Activated naive CD8-positive, alpha-beta T cell treated with anti-CD3 and anti-CD28 coated beads for 36 hours (primary cell): ENCODE measurements at regions not wholly inside any gene's neighbourhood (a gene's known extent, or its start where the extent isn't known, plus 50 kb on each side); places are given as distances from the start of the nearest gene placed in this dataset.

ENCODE experiments used
- DNase-seq: peaks from one replicate; pipeline ENCODE4 v3.0.0; 2021
- H3K27ac Mint-ChIP-seq: one replicate; pipeline ENCODE4 v1.8.0; 2022; ENCODE audit warnings: mild to moderate bottlenecking, moderate library complexity, mixed read lengths
- H3K27me3 Mint-ChIP-seq: one replicate; pipeline ENCODE4 v1.8.0; 2022; ENCODE audit warnings: mild to moderate bottlenecking, mixed read lengths
- H3K36me3 Mint-ChIP-seq: one replicate; pipeline ENCODE4 v1.8.0; 2021; ENCODE audit warnings: mild to moderate bottlenecking, mixed read lengths
- H3K4me1 Mint-ChIP-seq: one replicate; pipeline ENCODE4 v1.8.0; 2021; ENCODE audit warnings: mixed read lengths
- H3K4me3 Mint-ChIP-seq: one replicate; pipeline ENCODE4 v1.8.0; 2022; ENCODE audit warnings: mild to moderate bottlenecking, moderate library complexity, mixed read lengths
- H3K9me3 Mint-ChIP-seq: one replicate; pipeline ENCODE4 v1.8.0; 2022; ENCODE audit warnings: mixed read lengths

DNA sequence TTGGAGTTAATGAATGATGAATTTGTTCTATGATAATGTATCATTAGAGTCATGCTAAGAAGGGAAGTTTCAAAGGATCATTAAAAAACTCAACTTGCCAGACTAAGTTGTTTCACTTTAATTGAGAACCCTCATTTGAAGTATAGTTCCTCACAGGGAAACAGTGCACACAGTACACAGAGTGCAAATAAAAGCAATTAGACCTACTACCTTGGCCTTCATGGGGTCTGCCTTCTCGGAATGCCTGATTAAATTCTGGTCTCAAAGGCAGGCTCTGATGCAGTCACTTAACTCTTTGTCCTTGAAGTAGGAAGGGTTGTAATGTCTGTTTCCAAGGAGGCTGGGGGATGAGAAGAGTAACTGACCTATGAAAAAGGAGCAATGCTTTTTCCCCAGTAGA is 457.3 kb downstream of the TBC1D32 start:
- Mint-ChIP-seq H3K9me3 (no peaks in the 10 kb centered on the region), H3K4me3 (no peak overlapping the region), H3K4me1 (no peaks in the 10 kb centered on the region), H3K27ac (no peak overlapping the region), H3K27me3 (no peaks in the 10 kb centered on the region), H3K36me3 (no peaks in the 10 kb centered on the region)
- no peak for DNase-seq

DNA sequence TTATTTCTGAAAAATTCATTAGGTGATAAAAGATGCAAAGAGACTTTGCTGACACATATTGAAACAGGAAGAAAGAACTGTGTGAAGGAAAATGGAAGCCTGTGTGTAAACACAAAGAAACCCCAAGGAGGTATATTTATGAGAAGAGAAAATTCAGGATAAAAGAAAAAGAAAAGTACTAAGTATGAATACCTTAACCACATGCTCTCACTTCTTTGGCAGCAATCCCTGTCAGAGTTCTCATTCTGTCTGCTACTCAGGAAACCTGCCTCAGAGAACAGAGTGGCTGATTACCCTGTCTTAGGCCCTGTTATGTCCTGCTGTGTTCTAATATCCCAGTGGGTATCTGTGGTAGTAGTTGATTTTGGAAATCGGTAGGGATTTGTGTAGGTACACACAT is 457.9 kb downstream of the TBC1D32 start:
- DNase-seq, result no peak
- Mint-ChIP-seq H3K36me3 (no peaks in the 10 kb centered on the region), H3K27ac (no peak overlapping the region), H3K4me1 (no peaks in the 10 kb centered on the region), H3K27me3 (no peaks in the 10 kb centered on the region), H3K4me3 (no peak overlapping the region), H3K9me3 (no peaks in the 10 kb centered on the region)

DNA sequence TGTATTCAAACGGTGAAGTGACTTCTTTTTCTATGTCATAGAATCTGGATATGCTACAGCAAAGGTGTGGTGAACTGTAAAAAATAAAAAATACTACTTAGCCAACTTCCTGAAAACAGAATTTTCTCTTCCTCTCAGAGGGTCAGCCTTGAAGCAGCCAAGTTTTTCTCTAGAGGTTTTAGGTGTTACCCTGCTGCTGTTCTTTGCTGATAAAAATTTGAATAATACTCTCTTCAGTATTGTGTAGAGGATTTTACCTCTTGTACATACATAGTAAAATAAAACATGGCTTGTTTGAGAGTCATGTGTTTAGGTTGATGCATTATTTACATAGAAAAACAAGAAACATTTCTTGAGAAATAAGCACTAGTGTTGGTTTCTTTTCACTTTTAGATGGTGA is 458.4 kb downstream of the TBC1D32 start:
- H3K27ac Mint-ChIP-seq, result no peak overlapping the region
- H3K4me1 Mint-ChIP-seq, result no peaks in the 10 kb centered on the region
- no peak overlapping the region for H3K4me3 Mint-ChIP-seq
- no peaks in the 10 kb centered on the region for H3K27me3 Mint-ChIP-seq
- no peak for DNase-seq
- no peaks in the 10 kb centered on the region for H3K9me3 Mint-ChIP-seq
- H3K36me3 Mint-ChIP-seq, result no peaks in the 10 kb centered on the region

DNA sequence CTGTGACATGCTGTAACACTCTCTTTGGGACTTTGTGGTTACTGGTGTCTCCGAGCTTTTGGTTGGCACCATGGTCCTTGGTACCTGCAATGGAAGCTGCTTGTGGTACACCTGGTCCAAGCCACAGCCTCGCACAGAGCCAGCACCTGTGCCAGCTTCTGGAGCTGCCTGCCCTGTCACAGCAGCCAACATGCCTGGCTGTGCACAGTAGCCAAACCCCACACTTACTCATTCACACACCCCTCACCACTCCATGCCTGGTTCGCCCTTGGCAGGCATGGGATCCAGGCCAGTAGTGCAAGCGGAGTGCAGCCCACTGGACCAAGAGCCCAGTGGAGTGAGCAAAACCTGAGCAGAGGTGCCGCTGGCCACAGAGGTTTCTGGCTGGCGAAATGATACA is 459.9 kb downstream of the TBC1D32 start:
- Mint-ChIP-seq H3K27me3 (no peaks in the 10 kb centered on the region), H3K4me1 (no peaks in the 10 kb centered on the region), H3K36me3 (no peaks in the 10 kb centered on the region), H3K27ac (no peak overlapping the region), H3K4me3 (no peak overlapping the region), H3K9me3 (peaks cover 2% of the 10 kb centered on the region)
- DNase-seq, result no peak

DNA sequence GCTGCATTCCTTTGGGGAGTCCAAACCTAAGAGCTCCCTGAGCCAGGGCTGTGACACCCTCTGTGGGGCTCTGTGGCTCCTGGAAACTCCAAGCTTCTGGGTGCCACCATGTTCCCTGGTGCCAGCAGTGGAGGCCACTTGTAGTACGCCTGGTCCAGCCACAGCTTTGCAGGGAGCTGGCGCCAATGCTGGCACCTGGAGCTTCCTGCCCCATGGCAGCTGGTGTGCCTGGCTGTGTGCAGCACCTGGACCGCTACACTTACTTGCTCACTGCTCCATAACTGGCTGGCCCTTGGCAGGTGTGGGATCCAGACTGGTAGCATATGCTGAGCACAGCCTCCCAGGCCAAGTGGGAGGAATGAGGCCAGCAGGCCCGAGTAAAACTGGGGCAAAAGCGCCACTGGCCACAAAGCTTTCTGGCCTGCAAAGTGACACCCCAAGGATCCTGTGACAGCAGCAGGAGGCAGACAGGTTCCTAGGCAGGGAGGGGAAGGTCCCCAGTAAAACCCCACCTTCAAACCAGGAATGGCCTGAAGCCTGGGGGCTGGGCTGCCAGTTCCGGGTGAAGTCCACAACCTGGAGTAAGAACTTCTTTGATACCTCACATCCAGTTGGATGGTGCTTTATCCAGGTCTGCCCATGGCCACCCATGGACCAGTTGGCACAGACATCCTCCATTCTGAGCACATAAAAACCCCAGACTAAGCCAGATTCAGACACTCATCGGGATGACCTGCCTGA is 461.0 kb downstream of the TBC1D32 start:
- Mint-ChIP-seq H3K27me3 (no peaks in the 10 kb centered on the region), H3K36me3 (no peaks in the 10 kb centered on the region), H3K4me1 (no peaks in the 10 kb centered on the region), H3K4me3 (no peak overlapping the region), H3K9me3 (peaks cover 2% of the 10 kb centered on the region), H3K27ac (no peak overlapping the region)
- DNase-seq, result no peak

DNA sequence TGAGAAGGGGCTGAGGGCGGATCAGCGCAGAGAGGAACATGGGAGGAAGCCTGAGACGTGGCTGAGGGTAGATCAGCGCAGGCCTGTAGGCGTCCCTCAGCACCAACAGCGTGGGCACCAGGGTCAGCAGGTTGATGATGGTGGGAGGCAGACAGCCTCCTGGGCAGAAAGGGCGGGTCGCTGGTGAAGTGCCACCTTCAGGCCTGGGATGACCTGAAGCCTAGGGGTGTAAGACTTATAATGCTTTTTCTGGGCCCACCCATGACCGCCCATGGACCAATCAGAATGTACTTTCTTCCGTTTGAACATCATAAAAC is 462.1 kb downstream of the TBC1D32 start:
- no peak for DNase-seq
- H3K4me1 Mint-ChIP-seq, result no peaks in the 10 kb centered on the region
- peaks cover 2% of the 10 kb centered on the region for H3K9me3 Mint-ChIP-seq
- no peaks in the 10 kb centered on the region for H3K36me3 Mint-ChIP-seq
- H3K27ac Mint-ChIP-seq, result no peak overlapping the region
- H3K27me3 Mint-ChIP-seq, result no peaks in the 10 kb centered on the region
- H3K4me3 Mint-ChIP-seq, result no peak overlapping the region

DNA sequence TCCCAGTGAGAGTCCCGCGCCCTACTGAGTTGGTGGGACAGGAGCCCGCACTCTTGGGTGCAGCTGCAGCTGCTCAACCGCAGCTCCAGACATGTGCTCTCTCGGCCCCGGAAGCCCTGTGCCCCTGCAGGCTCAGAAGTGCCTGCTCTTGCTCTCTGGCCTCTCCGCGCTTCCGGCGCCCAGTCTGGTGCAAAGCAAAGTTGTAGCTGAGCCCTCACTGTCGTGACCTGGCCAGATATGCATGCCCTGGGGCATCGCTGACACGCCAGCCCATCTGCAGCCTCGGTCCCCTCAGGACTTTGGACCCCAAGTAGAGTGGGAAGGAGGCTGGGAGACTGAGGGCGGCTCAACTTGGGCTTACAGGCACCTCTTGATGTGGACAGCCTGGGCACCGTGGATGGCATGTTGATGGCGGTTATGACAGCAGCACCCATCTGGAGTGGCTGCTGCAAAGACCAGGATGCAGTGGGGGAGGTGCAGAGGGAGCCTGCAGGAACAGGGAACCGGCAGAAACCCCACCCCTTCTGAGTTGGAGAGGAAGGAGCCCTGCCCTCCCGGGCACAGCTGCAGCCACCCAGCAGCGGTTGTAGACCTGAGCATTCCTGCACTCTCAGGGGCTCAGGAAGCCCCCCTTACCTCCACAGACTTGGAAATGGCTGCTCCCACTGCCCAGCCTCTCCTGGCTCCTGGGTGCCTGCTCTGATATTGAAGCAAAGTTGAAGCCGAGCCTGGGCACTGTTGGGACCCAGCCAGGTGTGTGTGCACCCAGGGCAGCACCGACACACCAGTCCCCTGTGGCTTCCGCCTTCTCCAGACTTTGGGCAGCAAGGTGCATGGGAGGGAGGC is 462.6 kb downstream of the TBC1D32 start:
- Mint-ChIP-seq H3K36me3 (no peaks in the 10 kb centered on the region), H3K4me1 (no peaks in the 10 kb centered on the region), H3K27ac (no peak overlapping the region), H3K9me3 (peaks cover 2% of the 10 kb centered on the region), H3K4me3 (no peak overlapping the region), H3K27me3 (no peaks in the 10 kb centered on the region)
- DNase-seq, result no peak

DNA sequence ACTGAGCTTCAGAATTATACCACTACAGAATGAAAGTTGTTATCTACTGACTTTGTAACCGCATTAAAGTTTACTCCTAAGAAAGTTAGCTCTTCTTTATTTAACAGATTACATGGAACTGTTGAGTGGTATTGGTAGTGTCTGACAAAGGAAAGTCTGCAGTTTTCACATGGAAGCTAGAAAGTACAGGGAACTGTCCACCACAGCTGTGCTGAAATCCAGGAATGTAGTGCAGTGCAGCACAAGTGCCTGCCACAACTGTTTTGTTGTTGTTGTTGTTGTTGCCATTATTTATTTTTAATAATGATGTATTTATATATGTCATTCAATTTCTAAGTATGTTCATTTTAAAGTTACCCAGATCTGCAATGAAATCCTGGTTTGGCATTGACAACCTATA is 464.9 kb downstream of the TBC1D32 start:
- Mint-ChIP-seq H3K9me3 (peaks cover 2% of the 10 kb centered on the region), H3K36me3 (no peaks in the 10 kb centered on the region), H3K4me1 (no peaks in the 10 kb centered on the region), H3K27ac (no peak overlapping the region), H3K27me3 (no peaks in the 10 kb centered on the region), H3K4me3 (no peak overlapping the region)
- no peak for DNase-seq

DNA sequence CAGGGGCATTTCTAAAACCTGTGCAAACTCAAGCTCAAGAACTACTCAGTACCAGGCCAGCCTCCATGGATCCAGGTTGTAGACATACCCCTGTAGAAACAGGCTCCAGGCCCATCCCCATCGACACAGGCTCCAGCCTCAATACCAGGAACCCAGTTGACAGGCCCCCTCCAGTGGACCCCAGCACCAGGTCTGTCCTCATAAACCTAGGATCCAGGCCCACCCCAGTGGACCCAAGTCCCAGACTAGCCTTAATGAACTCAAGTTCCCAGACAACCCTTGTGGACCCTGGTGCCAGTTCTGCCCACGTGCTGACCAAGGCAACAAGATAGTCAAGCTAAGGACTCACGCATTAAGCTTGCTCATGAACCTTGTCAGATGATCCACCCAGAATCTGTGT is 476.9 kb downstream of the TBC1D32 start:
- H3K27me3 Mint-ChIP-seq, result no peaks in the 10 kb centered on the region
- H3K4me3 Mint-ChIP-seq, result no peak overlapping the region
- DNase-seq, result no peak
- H3K27ac Mint-ChIP-seq, result no peak overlapping the region
- no peaks in the 10 kb centered on the region for H3K9me3 Mint-ChIP-seq
- H3K4me1 Mint-ChIP-seq, result no peaks in the 10 kb centered on the region
- no peaks in the 10 kb centered on the region for H3K36me3 Mint-ChIP-seq

DNA sequence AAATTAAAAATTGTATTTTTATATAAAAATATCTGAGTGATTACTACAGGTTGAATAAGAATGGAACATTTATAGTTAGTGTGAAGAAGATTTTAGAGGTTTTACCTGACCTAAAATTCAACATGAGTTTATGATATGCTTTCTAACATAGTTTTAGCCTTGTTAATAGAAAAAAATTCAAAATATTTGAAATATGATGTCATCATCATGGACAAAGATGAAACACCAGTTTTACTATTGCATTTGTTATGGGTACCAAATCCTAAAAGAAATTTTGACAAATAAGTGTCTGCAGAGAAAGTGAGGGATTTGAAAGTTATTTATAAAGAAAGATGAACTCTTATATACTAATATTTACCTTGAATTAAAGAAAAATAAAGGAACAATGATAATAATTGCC is 479.7 kb downstream of the TBC1D32 start:
- DNase-seq, result no peak
- no peak overlapping the region for H3K27ac Mint-ChIP-seq
- no peak overlapping the region for H3K4me3 Mint-ChIP-seq
- H3K4me1 Mint-ChIP-seq, result no peaks in the 10 kb centered on the region
- H3K36me3 Mint-ChIP-seq, result no peaks in the 10 kb centered on the region
- H3K27me3 Mint-ChIP-seq, result no peaks in the 10 kb centered on the region
- peaks cover 2% of the 10 kb centered on the region for H3K9me3 Mint-ChIP-seq

DNA sequence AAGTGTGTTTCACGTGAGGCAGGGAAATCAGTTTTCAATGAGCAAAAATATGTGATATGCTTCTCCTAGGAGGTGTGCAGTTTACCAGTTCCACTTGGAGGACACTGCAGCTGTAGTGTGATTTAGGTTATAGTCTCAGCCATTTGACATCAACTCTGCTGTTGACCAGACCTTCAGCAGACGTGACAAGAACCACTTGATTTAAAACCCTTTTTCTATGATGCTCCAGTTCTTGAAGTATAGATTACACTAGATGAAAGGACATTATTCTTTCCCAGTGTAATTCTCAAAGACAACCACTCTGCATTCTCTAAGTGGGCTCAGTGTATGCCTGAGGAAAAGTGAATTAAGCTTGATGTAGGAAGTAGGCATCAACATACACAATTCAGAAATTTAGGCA is 480.8 kb downstream of the TBC1D32 start:
- no peak for DNase-seq
- no peak overlapping the region for H3K4me3 Mint-ChIP-seq
- no peaks in the 10 kb centered on the region for H3K4me1 Mint-ChIP-seq
- no peak overlapping the region for H3K27ac Mint-ChIP-seq
- H3K9me3 Mint-ChIP-seq, result peaks cover 2% of the 10 kb centered on the region
- no peaks in the 10 kb centered on the region for H3K36me3 Mint-ChIP-seq
- no peaks in the 10 kb centered on the region for H3K27me3 Mint-ChIP-seq

DNA sequence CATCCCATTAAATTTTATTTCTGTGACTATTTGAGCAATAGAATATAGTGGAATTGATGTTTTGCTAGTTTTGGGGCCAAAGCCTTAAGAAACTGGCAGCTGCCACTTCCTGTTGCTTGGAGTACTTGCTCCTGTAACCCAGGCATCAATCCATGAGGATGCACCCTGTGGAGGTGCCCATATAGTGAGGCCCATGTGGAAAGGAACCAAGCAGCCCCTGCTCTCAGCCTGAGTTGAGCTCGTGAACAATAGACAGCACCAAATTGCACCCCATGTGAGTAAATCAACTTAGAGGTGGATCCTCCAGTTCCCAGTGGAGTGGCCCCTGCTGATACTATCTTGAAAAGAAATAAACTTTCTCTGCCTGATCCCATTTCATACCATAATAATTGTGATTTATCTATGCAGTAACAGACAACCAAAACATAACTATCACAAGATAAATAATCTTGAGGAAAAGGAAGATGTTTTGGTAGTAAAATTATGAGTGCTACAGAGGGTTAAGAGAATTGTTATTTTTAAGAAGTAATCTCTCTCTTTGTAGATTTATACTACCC is 481.9 kb downstream of the TBC1D32 start:
- no peak for DNase-seq
- no peaks in the 10 kb centered on the region for H3K4me1 Mint-ChIP-seq
- H3K9me3 Mint-ChIP-seq, result peaks cover 2% of the 10 kb centered on the region
- H3K27ac Mint-ChIP-seq, result no peak overlapping the region
- H3K4me3 Mint-ChIP-seq, result no peak overlapping the region
- H3K27me3 Mint-ChIP-seq, result no peaks in the 10 kb centered on the region
- H3K36me3 Mint-ChIP-seq, result no peaks in the 10 kb centered on the region

DNA sequence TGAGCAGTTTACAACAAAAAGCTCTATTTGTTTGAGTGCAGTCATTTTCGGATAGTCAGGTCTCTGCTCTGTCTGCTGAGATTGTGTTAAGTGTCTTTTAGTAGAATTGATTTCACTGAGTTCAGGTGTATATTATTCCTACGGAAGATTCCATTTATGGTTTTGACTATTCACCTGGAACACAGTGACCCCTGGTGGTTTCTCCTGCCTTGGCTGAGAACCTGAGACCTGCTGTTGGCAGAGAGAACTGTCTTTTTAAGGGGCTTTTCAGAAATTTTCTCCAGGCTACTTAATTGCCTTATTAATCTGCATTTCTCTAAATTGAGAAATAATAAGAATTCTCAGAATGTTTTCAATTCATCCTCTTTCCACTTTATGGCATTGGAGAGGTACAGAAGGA is 508.0 kb downstream of the TBC1D32 start:
- Mint-ChIP-seq H3K27me3 (no peaks in the 10 kb centered on the region), H3K4me3 (no peak overlapping the region), H3K4me1 (no peaks in the 10 kb centered on the region), H3K9me3 (no peaks in the 10 kb centered on the region), H3K36me3 (no peaks in the 10 kb centered on the region), H3K27ac (no peak overlapping the region)
- DNase-seq, result no peak

DNA sequence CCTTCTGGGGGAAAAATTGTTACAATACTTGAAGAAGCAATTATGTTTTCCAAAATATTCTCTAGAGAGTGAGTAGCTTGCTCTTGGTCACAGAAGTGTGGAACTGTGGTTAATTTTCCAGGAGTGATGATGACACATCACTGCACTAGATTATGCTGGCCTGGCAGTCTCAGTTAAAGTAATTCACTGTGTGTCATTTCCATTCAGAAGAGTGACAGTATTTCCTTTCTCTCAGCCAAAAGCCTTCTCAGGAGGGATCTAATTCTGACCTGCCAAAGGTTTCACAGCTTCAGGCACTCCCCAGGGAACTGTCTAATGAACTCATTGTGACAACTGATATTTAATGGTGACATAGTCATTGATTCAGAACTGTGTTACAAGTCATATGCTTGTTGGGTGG is 517.5 kb downstream of the TBC1D32 start:
- no peak overlapping the region for H3K27ac Mint-ChIP-seq
- DNase-seq, result no peak
- peaks cover 6% of the 10 kb centered on the region for H3K9me3 Mint-ChIP-seq
- no peak overlapping the region for H3K4me3 Mint-ChIP-seq
- H3K27me3 Mint-ChIP-seq, result no peaks in the 10 kb centered on the region
- H3K36me3 Mint-ChIP-seq, result no peaks in the 10 kb centered on the region
- H3K4me1 Mint-ChIP-seq, result no peaks in the 10 kb centered on the region

DNA sequence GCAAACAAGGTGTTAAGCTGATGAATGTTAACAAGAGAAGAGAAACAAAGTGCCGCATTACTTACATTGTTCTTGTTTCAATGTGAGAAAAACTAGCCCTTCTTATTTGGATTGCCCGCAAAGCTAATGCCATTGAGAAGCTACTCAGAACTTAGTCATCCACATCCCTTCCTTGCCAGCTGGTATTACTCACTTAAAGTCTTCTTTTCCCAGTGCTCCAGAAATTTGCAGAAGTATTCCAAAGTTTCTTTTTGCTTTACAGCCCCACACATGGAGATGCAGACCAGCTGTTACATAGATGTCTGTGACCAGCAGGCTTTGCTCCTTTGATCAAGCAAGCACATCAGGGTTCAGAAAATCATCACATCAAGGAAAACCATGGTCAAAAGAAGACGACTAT is 529.0 kb downstream of the TBC1D32 start:
- H3K9me3 Mint-ChIP-seq, result peaks cover 2% of the 10 kb centered on the region
- H3K36me3 Mint-ChIP-seq, result no peaks in the 10 kb centered on the region
- no peak overlapping the region for H3K27ac Mint-ChIP-seq
- no peak overlapping the region for H3K4me3 Mint-ChIP-seq
- H3K27me3 Mint-ChIP-seq, result peaks cover 3% of the 10 kb centered on the region
- DNase-seq, result no peak
- H3K4me1 Mint-ChIP-seq, result no peaks in the 10 kb centered on the region

DNA sequence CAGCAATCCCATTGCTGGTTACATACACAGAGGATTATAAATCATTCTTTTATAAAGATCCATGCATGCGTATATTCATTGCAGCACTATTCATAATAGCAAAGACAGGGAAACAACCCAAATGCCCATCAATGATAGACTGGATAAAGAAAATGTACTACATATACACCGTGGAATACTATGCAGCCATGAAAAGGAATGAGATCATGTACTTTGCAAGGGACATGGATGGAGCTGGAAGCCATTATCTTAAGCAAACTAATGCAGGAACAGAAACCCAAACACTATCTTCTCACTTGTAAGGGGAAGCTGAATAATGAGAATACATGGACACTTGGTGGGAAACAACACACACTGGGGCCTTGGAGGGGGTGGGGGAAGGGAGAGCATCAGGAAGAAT is 529.7 kb downstream of the TBC1D32 start:
- no peak for DNase-seq
- no peaks in the 10 kb centered on the region for H3K4me1 Mint-ChIP-seq
- peaks cover 2% of the 10 kb centered on the region for H3K9me3 Mint-ChIP-seq
- no peak overlapping the region for H3K4me3 Mint-ChIP-seq
- no peak overlapping the region for H3K27ac Mint-ChIP-seq
- no peaks in the 10 kb centered on the region for H3K36me3 Mint-ChIP-seq
- H3K27me3 Mint-ChIP-seq, result peaks cover 3% of the 10 kb centered on the region
